LoVo (cell line): ENCODE measurements at regions not wholly inside any gene's neighbourhood (a gene's known extent, or its start where the extent isn't known, plus 50 kb on each side); places are given as distances from the start of the nearest gene placed in this dataset.

Experiments
- DNase-seq: peaks from one replicate; pipeline ENCODE4 v3.0.0-alpha.2; 2016; ENCODE audit warnings: low spot score

- no peak for DNase-seq
Measured at GRCh38 chr9:99400184-99400731, 178.2 kb downstream of the SEC61B start.

GRCh38 chr9:99401680-99402504 is 179.8 kb downstream of the SEC61B start:
- no peak for DNase-seq

GRCh38 chr9:99403371-99403770 is 181.3 kb downstream of the SEC61B start:
- DNase-seq = no peak

GRCh38 chr9:99405359-99405758 is 183.3 kb downstream of the SEC61B start:
- DNase-seq = no peak

- DNase-seq = no peak
Measured at GRCh38 chr9:99406939-99407338, 184.9 kb downstream of the SEC61B start.

- no peak for DNase-seq
Measured at GRCh38 chr9:99411068-99411467, 189.0 kb downstream of the SEC61B start.

- no peak for DNase-seq
Measured at GRCh38 chr9:99411479-99412115, 189.5 kb downstream of the SEC61B start.

GRCh38 chr9:99412606-99413005 is 190.5 kb downstream of the SEC61B start:
- DNase-seq = no peak

- DNase-seq = no peak
Measured at GRCh38 chr9:99414321-99414720, 192.2 kb downstream of the SEC61B start.

- DNase-seq = no peak
Measured at GRCh38 chr9:99415606-99416005, 193.5 kb downstream of the SEC61B start.

- no peak for DNase-seq
Measured at GRCh38 chr9:99416007-99416406, 193.9 kb downstream of the SEC61B start.

GRCh38 chr9:99419070-99419469 is 197.0 kb downstream of the SEC61B start:
- no peak for DNase-seq

- no peak for DNase-seq
Measured at GRCh38 chr9:99421369-99421768, 199.3 kb downstream of the SEC61B start.

- no peak for DNase-seq
Measured at GRCh38 chr9:99425124-99425523, 203.0 kb downstream of the SEC61B start.

GRCh38 chr9:99425923-99426842 is 204.1 kb downstream of the SEC61B start:
- DNase-seq = no peak

- no peak for DNase-seq
Measured at GRCh38 chr9:99427260-99427659, 205.2 kb downstream of the SEC61B start.

GRCh38 chr9:99430301-99430700 is 208.2 kb downstream of the SEC61B start:
- no peak for DNase-seq

- no peak for DNase-seq
Measured at GRCh38 chr9:99431103-99431502, 209.0 kb downstream of the SEC61B start.

GRCh38 chr9:99432075-99432474 is 210.0 kb downstream of the SEC61B start:
- no peak for DNase-seq

GRCh38 chr9:99433095-99433494 is 211.0 kb downstream of the SEC61B start:
- DNase-seq = no peak

GRCh38 chr9:99433555-99433954 is 211.5 kb downstream of the SEC61B start:
- DNase-seq = peak; percentile 63

- DNase-seq = no peak
Measured at GRCh38 chr9:99436616-99437015, 214.5 kb downstream of the SEC61B start.
